ENCODE measurements at regions not wholly inside any gene's neighbourhood (a gene's known extent, or its start where the extent isn't known, plus 50 kb on each side); places are given as distances from the start of the nearest gene placed in this dataset.
"Not testable (repeated sequence)": the region's sequence is repeated elsewhere in the genome, so short reads cannot be mapped to it uniquely, and the experiment has no call there.

DNA sequence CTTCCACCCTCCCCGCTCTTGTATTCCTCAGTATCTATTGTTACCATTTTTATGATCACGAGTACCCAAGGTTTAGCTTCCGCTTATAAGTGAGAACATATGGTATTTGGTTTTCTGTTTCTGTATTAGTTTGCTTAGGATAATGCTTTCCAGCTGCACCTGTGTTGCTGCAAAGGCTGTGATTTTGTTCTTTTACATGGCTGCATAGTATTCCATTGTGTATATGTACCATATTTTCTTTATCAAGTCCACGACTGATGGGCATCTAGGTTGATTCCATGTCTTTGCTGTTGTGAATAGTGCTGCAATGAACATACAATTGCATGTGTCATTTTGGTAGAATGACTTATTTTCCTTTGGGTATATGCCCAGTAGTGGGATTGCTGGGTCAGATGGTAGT lies 79.7 kb upstream of the EFCAB3 start:
- TF ChIP-seq, protein P1, sequence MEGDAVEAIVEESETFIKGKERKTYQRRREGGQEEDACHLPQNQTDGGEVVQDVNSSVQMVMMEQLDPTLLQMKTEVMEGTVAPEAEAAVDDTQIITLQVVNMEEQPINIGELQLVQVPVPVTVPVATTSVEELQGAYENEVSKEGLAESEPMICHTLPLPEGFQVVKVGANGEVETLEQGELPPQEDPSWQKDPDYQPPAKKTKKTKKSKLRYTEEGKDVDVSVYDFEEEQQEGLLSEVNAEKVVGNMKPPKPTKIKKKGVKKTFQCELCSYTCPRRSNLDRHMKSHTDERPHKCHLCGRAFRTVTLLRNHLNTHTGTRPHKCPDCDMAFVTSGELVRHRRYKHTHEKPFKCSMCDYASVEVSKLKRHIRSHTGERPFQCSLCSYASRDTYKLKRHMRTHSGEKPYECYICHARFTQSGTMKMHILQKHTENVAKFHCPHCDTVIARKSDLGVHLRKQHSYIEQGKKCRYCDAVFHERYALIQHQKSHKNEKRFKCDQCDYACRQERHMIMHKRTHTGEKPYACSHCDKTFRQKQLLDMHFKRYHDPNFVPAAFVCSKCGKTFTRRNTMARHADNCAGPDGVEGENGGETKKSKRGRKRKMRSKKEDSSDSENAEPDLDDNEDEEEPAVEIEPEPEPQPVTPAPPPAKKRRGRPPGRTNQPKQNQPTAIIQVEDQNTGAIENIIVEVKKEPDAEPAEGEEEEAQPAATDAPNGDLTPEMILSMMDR (IDR thresholded peaks at IDR 0.05; ENCODE audit: insufficient read depth, low read length, missing control alignments), result no peak
- H3K4me3 ChIP-seq (ENCODE audit: low read depth, low read length), result no peak overlapping the region
- CTCF ChIA-PET, result no interaction called here
- POLR2A ChIA-PET, result no interaction called here
- no peak for DNase-seq (ENCODE audit: low read depth, low spot score)

DNA sequence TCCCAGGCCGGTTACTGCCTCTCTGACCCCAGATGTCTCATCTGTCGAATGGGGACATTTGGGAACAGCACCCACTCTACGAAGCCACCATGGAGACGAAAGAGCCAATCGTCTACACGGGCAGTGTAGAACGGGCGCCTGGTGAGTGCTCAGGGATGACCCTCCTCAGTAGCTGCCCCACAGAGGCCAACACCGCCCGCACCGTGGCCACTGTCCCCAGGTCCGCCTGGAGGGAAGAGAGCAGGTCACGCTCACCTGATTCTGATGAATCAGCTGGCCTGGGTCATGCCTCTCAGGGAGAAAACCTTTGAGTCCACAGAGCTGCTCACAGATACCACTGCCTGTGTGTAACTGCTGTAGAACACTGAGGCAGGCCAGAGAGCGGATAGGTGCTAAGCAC lies 105.1 kb upstream of the EFCAB3 start:
- POLR2A ChIA-PET; CTCF ChIA-PET; DNase-seq (ENCODE audit: low read depth, low spot score); H3K4me3 ChIP-seq (ENCODE audit: low read depth, low read length): not testable (repeated sequence)

DNA sequence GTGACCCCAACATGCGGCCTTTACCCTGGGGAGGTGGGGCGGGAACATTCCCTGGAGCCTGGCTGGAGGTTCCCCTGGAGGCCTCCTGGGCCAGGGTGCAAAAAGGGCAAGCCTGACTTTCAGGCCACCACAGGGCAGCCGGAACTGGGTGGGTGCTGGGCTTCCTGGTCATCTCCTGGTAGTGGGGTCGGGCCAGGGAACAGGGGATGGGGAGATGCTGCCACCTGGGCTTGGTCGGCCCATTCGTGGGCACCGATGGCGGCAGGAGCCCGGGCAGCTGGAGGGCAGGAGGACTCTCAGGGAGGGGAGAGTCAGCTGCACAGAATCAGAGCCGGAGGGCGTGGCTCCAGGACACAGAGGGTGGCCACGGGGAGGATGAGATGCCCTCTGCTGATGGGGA lies 112.0 kb upstream of the EFCAB3 start:
- DNase-seq (ENCODE audit: low read depth, low spot score); H3K4me3 ChIP-seq (ENCODE audit: low read depth, low read length); POLR2A ChIA-PET; CTCF ChIA-PET: not testable (repeated sequence)

DNA sequence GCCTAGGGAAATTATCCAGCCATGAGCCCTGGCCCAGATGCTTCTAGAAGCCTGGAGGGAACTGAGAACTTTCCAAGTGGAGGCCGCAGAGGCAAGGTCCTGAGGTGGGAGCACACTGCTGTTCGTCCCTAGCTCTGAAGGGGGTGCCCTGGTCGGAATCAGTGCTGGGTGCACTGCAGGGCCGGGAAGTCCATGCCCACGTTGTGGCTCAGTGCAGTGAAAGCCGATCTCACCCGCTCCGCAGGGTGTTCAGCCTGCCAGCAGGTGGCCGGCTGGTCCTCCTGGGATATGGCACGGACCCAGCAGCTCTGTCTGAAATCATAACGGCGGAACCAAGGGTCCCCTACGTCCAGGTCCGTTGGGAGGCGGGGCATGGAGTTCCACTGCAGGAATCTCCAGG lies 115.4 kb upstream of the EFCAB3 start:
- POLR2A ChIA-PET; CTCF ChIA-PET; H3K4me3 ChIP-seq (ENCODE audit: low read depth, low read length); DNase-seq (ENCODE audit: low read depth, low spot score): not testable (repeated sequence)

DNA sequence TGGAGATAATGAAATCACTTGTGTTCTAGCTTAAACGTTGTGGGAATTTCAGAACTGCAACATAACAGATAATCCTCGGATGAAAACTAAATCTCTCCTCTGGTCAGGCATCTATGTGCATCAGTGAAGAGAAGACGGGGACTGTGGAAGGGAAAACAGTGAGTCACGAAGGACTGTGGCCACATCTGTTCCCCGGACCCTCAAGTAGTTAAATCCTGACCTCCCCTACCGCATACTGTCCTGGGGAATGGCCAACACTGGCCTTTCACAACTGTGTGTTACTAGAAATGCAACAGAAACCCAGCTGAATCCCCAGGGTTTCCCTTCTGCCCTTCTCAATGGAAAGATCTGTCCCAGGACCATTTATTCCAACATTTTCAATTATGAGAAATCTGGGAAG lies 124.6 kb upstream of the EFCAB3 start:
- POLR2A ChIA-PET, CTCF ChIA-PET: not testable (repeated sequence)

DNA sequence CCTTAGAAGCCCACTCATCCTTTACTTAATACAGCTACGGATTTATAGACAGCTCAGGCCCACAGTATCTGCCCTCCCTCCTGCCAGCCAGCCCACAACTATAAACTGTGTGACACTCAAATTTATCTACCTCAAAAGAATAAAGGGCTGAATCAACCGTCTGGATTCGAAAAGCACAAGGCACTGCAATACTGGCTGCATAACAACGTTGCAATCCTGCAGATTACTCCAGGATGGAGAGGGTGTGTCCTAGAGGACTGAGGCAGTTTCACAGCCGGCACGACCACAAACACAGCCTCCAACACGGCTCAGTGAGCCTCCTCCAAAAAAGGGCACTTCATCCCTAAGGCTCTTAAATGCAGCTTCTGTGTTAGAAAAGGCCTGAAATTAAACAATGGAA lies 138.3 kb upstream of the EFCAB3 start:
- CTCF ChIA-PET, result not testable (repeated sequence)

More for the DNA sequence above, 124.6 kb upstream of the EFCAB3 start:
- DNase-seq (ENCODE audit: low read depth, low spot score); H3K4me3 ChIP-seq (ENCODE audit: low read depth, low read length): not testable (repeated sequence)

DNA sequence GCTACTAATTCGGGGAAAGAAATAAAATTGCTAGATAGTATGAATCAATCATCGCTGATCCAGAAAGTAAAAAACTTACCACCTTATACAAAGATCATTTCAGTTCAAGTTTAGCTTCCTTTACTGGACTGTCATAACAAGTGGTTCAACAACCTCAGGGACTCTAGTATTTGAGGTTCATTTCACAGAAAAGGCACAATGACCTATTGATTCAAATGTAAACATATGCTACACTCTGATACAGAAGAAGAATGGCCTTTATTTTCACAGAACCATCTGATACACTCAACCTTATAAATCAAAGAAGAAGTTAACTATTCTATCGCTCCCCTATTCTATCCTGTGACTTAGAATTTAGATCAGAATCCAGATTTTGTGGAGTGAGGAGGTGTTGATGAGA lies 140.8 kb upstream of the EFCAB3 start:
- DNase-seq (ENCODE audit: low read depth, low spot score); CTCF ChIA-PET; H3K4me3 ChIP-seq (ENCODE audit: low read depth, low read length); POLR2A ChIA-PET: not testable (repeated sequence)

More for the DNA sequence above, 138.3 kb upstream of the EFCAB3 start:
- POLR2A ChIA-PET; DNase-seq (ENCODE audit: low read depth, low spot score); H3K4me3 ChIP-seq (ENCODE audit: low read depth, low read length): not testable (repeated sequence)

DNA sequence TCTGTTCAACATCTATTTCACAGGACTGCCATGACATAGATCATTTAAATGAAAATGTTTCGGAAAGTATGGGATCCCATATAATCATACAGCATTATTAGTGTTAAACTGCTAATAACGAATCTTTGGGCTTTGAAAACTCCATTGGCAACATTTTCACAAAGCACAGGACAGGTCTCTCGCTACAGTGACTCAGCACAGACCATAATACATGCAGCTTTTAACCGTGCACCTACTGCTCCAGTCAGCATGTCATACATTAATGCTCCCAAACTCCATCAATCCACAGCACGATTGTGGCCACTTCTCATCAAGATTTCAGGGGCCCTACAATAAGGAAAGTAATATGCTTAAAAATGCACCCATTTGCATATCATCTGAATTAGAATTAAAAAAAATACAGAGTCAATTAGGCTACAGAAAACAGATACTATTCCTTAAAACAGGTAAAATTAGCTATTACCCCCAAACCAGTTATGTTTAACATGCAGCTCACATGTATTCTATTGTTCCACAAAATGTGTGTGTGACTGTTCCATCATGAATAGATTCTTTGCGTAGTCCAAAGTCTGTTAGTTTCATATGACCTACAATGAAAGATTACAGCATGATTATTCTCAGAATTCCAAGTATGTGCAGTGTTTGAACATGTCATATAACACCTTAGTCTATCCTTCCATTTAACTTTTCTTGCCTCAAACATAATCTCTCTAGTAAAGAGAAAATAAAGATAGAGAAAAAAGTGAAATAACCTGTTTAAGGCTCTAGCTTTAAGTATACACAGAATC lies 141.6 kb upstream of the EFCAB3 start:
- H3K4me3 ChIP-seq (ENCODE audit: low read depth, low read length); CTCF ChIA-PET; DNase-seq (ENCODE audit: low read depth, low spot score); POLR2A ChIA-PET: not testable (repeated sequence)

DNA sequence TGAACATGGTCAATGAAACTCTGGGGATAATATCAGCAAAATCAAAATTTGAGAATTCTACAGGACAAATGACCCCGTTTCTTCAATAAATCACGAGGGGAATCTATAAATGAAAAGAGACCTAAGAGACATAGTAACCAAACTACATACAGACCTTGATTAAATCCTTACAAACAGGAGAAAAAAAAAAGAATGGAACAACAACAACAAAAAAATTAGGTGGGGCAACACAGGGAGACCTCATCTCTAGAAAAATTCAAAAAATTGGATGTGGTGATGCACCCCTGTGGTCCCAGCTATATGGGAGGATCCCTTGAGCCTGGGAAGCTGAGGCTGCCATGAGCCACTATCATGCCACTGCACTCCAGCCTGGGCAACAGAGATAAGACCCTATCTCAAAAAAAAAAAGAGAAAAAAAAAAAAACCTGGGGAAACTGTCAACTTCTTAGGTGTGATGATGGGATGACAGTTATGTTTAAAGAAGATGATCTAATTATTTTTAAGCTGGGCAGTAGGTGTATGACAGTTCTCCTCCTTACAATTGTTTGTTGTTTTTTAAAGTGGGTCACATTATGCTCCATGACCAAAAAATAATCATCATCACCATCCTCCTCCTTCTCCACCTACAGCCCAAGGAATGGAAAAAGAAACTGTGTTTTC lies 146.4 kb upstream of the EFCAB3 start:
- H3K4me3 ChIP-seq (ENCODE audit: low read depth, low read length); POLR2A ChIA-PET; CTCF ChIA-PET; DNase-seq (ENCODE audit: low read depth, low spot score): not testable (repeated sequence)

DNA sequence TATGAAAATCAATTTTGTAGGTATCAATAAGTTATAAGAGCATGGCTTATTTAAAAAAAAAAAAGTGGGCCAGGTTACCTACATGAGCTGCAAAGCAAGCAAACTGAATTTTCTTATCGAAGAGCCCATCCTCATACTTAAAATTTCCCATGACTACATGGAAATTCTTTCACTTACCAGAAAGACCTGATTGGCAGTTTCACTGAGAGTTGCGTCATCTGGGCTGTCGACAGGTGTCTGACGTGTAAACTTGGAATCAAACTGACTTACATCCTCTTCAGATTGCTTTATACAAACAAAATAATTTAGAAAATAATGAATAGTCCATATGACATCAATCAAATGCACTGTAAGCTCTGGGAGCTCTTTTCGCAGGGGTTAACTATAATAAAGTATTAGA lies 149.1 kb upstream of the EFCAB3 start:
- DNase-seq (ENCODE audit: low read depth, low spot score); POLR2A ChIA-PET; CTCF ChIA-PET; H3K4me3 ChIP-seq (ENCODE audit: low read depth, low read length): not testable (repeated sequence)

DNA sequence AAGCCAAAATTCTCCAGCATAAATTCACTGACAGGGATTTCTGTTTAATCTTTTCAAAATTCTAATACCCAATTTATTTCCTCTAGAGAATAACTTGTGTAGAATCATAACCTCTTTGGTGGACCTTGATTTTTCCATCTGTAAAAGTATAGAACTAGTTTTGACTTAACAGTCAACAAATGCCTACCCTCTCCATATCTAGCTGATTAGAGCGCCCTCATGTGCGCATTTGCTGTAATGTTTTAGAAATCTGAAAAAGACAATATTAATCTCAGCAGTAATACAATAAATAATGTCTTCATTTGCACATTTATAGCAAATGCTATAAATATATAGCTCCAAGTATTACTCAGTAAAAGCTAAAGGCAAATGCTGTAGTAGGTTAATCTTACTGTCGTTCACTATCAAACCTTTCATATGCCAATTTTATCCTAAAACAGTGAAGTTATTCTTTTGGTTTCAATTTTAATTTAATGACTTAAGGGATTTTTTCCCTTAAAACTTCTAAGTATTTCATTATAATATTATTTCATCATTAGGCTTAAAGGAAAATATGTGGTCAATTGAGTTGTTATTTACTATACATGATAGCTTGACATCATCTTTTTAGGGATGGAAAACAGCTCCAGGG lies 153.6 kb upstream of the EFCAB3 start:
- POLR2A ChIA-PET; CTCF ChIA-PET; DNase-seq (ENCODE audit: low read depth, low spot score); H3K4me3 ChIP-seq (ENCODE audit: low read depth, low read length): not testable (repeated sequence)

DNA sequence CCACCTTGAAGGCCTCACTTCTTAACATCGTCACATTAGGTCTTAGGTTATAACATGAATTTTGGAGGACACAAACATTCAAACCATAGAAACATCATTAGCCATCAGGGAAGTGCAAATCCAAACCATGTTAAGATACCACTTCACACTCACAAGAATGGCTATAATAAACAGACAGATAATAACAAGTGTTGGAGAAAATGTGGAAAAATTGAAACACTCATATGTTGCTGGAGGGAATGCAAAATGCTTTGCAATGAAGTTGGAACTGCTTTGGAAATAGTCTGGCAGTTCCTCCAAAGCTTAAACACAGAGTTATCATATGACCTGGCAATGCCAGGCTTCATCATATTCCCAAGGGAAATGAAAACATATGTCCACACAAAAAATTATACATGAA lies 156.8 kb upstream of the EFCAB3 start:
- POLR2A ChIA-PET; H3K4me3 ChIP-seq (ENCODE audit: low read depth, low read length); DNase-seq (ENCODE audit: low read depth, low spot score); CTCF ChIA-PET: not testable (repeated sequence)

Data from AG04449 (cell line).